ENCODE measurements at regions not wholly inside any gene's neighbourhood (a gene's known extent, or its start where the extent isn't known, plus 50 kb on each side); places are given as distances from the start of the nearest gene placed in this dataset.
"Not testable (repeated sequence)": the region's sequence is repeated elsewhere in the genome, so short reads cannot be mapped to it uniquely, and the experiment has no call there.

GRCh38 chr6:126614642-126615504 is 275.0 kb downstream of the CENPW start:
- DNase-seq: no peak

- DNase-seq: no peak
Measured at GRCh38 chr6:126616866-126617265, 277.0 kb downstream of the CENPW start.

GRCh38 chr6:126618639-126619343 is 278.9 kb downstream of the CENPW start:
- DNase-seq: no peak

- DNase-seq: no peak
Measured at GRCh38 chr6:126620719-126621118, 280.8 kb downstream of the CENPW start.

- DNase-seq: no peak
Measured at GRCh38 chr6:126625019-126625418, 285.1 kb downstream of the CENPW start.

- no peak for DNase-seq
Measured at GRCh38 chr6:126628125-126628524, 288.2 kb downstream of the CENPW start.

GRCh38 chr6:126631363-126631762 is 291.4 kb downstream of the CENPW start:
- no peak for DNase-seq

GRCh38 chr6:126632271-126632670 is 292.4 kb downstream of the CENPW start:
- DNase-seq: no peak

- no peak for DNase-seq
Measured at GRCh38 chr6:126633373-126633772, 293.5 kb downstream of the CENPW start.

GRCh38 chr6:126640356-126640755 is 300.4 kb downstream of the CENPW start:
- DNase-seq: no peak

GRCh38 chr6:126640921-126641320 is 301.0 kb downstream of the CENPW start:
- DNase-seq: no peak

GRCh38 chr6:126641641-126642040 is 301.7 kb downstream of the CENPW start:
- DNase-seq: no peak

- no peak for DNase-seq
Measured at GRCh38 chr6:126643352-126643751, 303.4 kb downstream of the CENPW start.

GRCh38 chr6:126650931-126651330 is 311.0 kb downstream of the CENPW start:
- DNase-seq: no peak

GRCh38 chr6:126657561-126658175 is 317.8 kb downstream of the CENPW start:
- DNase-seq: no peak

GRCh38 chr6:126660376-126660775 is 320.5 kb downstream of the CENPW start:
- no peak for DNase-seq

- no peak for DNase-seq
Measured at GRCh38 chr6:126661646-126662045, 321.7 kb downstream of the CENPW start.

GRCh38 chr6:126662966-126663365 is 323.1 kb downstream of the CENPW start:
- DNase-seq: no peak

- DNase-seq: no peak
Measured at GRCh38 chr6:126664271-126664670, 324.4 kb downstream of the CENPW start.

- no peak for DNase-seq
Measured at GRCh38 chr6:126665551-126665950, 325.6 kb downstream of the CENPW start.

- no peak for DNase-seq
Measured at GRCh38 chr6:126667071-126667470, 327.2 kb downstream of the CENPW start.

- no peak for DNase-seq
Measured at GRCh38 chr6:126667728-126668127, 327.8 kb downstream of the CENPW start.

GRCh38 chr6:126672649-126673048 is 332.7 kb downstream of the CENPW start:
- DNase-seq: no peak

- DNase-seq: not testable (repeated sequence)
Measured at GRCh38 chr6:126673749-126674148, 333.8 kb downstream of the CENPW start.

All from NCI-H1930 (cell line).